IPS-18c (cell line): ENCODE measurements at regions not wholly inside any gene's neighbourhood (a gene's known extent, or its start where the extent isn't known, plus 50 kb on each side); places are given as distances from the start of the nearest gene placed in this dataset.
A peak's percentile ranks its signal among the peaks of the same experiment; 100 is the strongest.
"Not testable (repeated sequence)": the region's sequence is repeated elsewhere in the genome, so short reads cannot be mapped to it uniquely, and the experiment has no call there.

Experiments
- H3K4me3 ChIP-seq: 2 replicates; pipeline ENCODE4 v1.7.0; 2013; ENCODE audit warnings: low read depth, mild to moderate bottlenecking, low read length, moderate library complexity; ENCODE audit not compliant: insufficient read depth
- H3K9me3 ChIP-seq: one replicate; pipeline ENCODE4 v1.6.1; 2013; ENCODE audit warnings: mild to moderate bottlenecking, low read length, moderate library complexity; ENCODE audit not compliant: control insufficient read depth, insufficient read depth

DNA sequence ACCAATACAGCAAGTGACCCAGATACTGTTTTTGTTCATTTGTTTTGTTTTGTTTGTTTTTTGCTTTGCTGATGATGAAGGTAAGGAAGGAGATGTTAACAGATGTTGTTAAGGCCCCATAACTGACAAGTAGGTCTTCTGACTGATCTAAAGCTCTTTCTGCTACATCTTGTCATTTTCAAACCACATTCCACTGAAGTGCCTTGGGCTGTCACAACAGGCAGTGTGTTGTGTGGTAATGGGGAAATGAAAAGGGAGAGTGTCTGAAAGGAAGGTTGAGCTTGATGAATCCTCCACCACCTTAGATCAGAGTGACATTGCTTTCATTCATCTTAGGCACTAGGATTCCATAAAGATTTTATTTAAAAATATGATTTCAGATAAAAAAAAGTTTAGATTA is 479.4 kb upstream of the SYNCRIP start:
- H3K4me3 ChIP-seq = no peak overlapping the region
- H3K9me3 ChIP-seq = peaks cover 2% of the 10 kb centered on the region

DNA sequence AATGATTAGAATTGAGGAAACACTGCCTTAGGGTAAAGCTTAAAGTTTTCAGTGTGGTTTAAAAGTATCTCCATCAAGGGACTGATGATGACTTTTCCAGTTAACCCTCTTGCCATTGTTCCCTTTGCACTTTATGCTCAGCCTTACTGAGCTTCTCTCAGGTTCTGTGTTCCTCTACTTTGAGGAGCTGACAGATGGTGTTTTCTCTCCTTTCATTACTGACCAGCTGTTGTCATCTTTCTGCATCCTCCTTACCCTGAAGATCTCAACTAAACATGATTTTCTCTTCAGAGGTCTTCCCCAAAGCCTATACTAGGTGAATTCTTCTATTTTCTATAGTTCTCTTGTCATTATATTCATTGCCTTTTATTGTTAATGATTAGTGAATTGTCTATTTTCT is 475.6 kb upstream of the SYNCRIP start:
- no peak overlapping the region for H3K4me3 ChIP-seq

DNA sequence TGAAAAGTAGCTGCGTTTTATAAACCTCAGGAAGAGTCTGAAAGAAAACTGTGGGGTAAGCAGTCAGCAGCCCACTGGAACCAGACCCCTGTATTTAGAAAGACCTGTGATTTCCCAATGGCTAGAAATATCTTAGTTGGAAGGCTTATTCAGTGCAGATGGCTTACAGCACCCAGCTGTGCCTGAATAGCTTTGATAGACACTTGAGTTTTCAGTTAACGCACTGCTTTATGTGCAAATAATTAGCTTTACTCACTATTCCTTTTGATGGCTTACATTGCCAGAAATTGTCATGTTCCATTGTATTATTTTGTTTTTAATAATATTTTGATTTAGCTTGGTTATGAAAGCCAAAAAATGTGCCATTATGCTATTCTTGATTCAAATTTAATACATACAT is 465.3 kb upstream of the SYNCRIP start:
- no peak overlapping the region for H3K4me3 ChIP-seq

More for the DNA sequence above, 475.6 kb upstream of the SYNCRIP start:
- peaks cover 2% of the 10 kb centered on the region for H3K9me3 ChIP-seq

DNA sequence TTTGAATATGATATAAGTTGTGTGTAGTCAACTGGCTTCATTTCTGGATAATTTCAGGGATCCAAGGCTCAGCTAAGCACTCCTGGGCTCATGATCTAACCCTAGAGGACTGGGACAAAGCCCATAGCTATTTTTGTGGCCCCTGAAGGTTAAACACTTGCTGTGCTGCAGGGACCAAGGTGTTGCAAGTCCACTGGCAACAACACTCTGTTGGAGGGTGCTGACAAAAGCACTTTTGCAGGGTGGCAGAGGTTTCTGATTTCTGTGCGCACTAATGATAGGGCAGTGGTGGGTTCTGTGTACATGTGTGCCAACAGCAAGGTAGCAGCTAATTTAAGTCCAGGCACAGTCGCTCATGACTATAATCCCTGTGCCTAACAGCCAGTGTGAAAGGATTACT is 445.3 kb upstream of the SYNCRIP start:
- no peak overlapping the region for H3K4me3 ChIP-seq
- no peaks in the 10 kb centered on the region for H3K9me3 ChIP-seq

More for the DNA sequence above, 465.3 kb upstream of the SYNCRIP start:
- no peaks in the 10 kb centered on the region for H3K9me3 ChIP-seq

DNA sequence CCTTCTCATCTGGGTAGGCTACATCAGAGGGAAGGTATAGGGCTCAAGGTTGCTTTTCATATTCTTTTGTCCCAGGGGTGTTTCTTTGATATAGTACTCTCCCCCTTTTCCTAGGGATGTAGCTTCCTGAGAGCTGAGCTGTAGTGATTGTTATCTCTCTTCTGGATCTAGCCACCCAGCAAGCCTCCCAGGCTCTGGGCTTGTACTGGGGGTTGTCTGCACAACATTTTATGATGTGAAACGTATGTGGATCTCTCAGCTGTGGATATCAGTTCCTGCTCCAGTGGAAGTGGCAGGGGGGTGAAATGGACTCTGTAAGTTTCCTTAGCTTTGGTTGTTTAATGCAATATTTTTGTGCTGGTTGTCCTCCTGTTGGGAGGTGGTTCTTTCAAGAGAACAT is 437.3 kb upstream of the SYNCRIP start:
- Histone ChIP-seq H3K4me3 (no peak overlapping the region), H3K9me3 (no peaks in the 10 kb centered on the region)

DNA sequence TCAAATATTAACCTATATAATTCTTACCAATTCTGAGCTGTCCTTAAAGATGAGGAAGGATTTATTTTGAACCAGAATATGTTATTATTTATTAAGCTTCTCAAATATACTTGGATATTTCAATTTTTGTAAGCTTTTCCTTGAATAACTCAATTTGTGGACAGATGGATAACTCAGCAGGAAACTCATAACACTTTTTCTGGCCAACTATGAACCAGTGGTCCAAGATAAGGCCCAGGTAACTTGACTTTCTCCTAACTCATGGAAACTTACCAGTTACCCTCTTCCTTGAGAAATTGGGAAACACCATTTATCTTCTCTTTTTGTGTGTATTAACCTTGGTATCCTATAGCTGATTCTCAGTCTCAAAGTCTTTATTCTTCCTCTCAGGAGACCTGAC is 427.5 kb upstream of the SYNCRIP start:
- H3K9me3 ChIP-seq = no peaks in the 10 kb centered on the region
- H3K4me3 ChIP-seq = no peak overlapping the region

DNA sequence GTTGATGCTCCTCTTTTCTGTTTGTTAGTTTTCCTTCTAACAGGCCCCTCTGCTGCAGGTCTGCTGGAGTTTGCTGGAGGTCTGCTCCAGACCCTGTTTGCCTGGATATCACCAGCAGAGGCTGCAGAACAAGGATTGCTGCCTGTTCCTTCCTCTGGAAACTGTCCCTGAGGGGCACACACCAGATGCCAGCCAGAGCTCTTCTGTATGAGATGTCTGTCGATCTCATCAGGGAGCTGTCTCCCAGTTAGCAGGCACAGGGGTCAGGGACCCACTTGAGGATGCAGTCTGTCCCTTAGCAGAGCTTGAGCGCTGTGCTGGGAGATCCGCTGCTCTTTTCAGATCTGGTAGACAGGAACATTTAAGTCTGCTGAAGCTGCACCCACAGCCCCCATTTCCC is 422.3 kb upstream of the SYNCRIP start:
- H3K9me3 ChIP-seq, H3K4me3 ChIP-seq: not testable (repeated sequence)

DNA sequence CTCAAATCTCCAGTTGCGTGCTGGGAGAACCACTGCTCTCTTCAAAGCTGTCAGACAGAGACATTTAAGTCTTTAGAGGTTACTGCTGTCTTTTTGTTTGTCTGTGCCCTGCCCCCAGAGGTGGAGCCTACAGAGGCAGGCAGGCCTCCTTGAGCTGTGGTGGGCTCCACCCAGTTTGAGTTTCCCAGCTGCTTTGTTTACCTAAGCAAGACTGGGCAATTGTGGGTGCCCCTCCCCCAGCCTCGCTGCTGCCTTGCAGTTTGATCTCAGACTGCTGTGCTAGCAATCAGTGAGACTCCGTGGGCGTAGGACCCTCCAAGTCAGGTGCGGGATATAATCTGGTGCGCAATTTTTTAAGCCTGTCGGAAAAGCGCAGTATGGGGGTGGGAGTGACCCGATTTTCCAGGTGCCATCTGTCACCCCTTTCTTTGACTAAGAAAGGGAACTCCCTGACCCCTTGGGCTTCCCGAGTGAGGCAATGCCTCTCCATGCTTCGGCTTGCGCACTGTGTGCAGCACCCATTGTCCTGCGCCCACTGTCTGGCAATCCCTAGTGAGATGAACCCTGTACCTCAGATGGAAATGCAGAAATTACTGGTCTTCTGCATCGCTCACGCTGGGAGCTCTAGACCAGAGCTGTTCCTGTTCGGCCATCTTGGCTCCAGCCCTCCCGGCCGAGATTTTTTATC is 414.8 kb upstream of the SYNCRIP start:
- H3K4me3 ChIP-seq = peak overlapping the region; percentile 42
- H3K9me3 ChIP-seq = not testable (repeated sequence)

DNA sequence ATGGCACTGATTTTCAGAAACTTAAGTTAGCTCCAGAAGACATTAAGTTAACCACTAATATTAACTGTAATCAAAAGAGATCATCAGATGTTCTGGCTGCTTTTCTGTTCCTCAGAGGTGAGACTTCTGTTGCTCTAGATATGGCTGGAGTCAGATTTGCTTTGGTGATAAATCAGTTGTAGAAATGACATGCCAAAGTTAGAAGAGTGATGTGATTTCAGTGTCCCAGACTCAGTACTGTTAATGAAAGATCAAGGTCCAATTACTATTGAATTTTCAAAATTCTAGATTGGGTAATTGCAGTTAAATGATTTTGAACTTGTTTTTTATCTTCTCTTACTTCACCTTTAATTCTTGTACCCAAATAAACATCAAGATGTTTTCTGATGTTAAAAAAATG is 402.4 kb upstream of the SYNCRIP start:
- H3K9me3 ChIP-seq = no peaks in the 10 kb centered on the region
- H3K4me3 ChIP-seq = no peak overlapping the region

DNA sequence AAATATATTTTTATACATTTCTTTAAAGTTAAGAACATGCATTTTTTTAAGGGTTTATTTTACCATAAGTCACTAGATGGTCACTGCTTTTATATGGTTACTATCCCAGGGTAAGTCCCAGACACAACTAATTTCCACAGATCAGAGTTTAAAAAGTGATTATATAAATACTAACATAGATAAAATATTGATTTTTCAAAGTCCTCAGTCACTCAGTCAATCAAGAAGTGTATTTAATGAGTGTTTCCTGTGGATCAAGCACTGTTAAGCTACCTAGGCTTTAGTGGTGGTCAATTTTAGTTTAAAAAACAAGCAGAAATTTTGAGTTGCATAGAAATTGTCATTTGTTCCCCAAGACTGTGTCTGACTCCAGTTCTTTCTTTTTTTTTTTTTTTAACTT is 399.5 kb upstream of the SYNCRIP start:
- Histone ChIP-seq H3K4me3 (no peak overlapping the region), H3K9me3 (no peaks in the 10 kb centered on the region)

DNA sequence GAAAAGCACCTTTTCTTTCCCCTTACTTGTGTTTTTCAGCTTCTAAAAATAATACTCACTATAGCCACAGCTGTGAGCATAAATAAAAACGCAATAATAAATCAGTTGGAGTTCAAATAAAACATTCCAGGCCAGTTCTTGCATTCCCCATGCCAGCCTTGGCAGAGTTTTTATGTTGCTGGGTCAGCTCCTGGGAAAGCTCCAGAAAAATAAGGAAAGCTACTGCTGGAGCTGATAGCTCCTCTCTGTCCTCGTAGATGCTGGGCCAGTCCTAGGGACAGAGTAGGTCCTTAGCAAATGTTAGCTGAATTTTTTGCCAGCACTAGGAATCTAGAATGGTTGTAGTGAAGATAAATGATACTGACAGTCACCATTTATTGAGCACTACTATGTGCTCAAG is 389.0 kb upstream of the SYNCRIP start:
- Histone ChIP-seq H3K9me3 (no peaks in the 10 kb centered on the region), H3K4me3 (no peak overlapping the region)

DNA sequence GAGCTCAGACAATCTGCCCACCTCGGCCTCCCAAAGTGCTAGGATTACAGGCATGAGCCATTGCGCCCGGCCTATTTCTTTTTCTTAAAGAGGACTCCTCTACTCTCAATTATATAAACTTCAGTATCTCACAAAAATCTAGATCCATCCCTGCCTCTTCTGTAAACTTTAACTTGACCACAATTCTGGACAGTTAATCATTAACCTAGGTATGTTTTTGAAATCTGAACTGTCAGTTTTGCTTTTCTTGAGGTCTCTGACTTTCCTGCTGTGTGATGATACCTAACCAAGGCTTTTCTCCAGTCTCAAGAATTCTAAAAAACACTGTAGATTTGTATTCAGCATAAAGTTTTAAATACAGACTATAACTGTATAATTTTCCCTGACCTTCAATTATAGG is 388.2 kb upstream of the SYNCRIP start:
- Histone ChIP-seq H3K9me3 (no peaks in the 10 kb centered on the region), H3K4me3 (no peak overlapping the region)

DNA sequence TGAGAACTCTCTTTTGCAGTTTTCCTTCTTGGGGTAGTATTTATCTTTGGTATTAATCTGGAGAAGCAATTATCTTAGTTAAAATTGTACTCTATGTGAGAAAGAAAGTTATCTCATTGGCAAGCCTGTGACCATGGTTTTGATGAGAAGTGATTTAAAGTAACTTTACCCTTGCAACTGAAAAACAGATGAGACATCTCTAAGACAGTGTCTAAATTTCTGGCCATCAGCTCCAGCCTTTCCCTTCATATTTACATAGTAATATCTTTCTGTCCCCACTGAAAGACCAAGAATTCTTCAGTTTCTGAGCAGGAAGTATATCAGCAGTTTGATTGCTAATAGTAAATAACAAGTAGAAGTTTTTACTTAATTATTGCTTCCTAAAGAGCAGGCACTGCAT is 386.1 kb upstream of the SYNCRIP start:
- Histone ChIP-seq H3K4me3 (no peak overlapping the region), H3K9me3 (no peaks in the 10 kb centered on the region)

DNA sequence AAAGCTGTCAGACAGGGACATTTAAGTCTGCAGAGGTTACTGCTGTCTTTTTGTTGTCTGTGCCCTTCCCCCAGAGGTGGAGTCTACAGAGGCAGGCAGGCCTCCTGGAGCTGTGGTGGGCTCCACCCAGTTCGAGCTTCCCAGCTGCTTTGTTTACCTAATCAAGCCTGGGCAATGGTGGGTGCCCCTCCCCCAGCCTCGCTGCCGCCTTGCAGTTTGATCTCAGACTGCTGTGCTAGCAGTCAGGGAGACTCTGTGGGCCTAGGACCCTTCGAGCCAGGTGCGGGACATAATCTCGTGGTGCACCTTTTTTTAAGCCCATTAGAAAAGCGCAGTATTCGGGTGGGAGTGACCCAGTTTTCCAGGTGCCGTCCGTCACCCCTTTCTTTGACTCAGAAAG is 384.2 kb upstream of the SYNCRIP start:
- H3K9me3 ChIP-seq, H3K4me3 ChIP-seq: not testable (repeated sequence)

DNA sequence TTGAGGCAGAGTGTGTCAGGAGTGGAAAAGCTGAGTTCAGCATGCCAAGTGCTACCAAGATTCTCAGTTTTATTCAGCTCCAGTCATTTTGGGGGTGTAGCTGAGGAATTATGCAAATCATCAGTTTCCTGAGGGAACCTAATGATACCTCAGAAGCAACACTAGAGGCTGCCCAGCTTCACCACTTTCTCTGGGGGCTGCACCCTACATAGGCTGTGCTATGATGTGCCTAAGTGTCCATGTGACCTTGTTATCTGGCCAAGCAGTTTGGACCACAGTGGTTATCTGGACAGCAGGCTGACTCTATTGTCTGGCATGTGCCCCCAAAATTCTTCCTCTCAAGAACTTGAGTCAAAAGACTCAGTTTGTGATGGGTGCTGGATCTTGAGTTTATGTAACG is 374.6 kb upstream of the SYNCRIP start:
- no peak overlapping the region for H3K4me3 ChIP-seq
- H3K9me3 ChIP-seq = peaks cover 2% of the 10 kb centered on the region

DNA sequence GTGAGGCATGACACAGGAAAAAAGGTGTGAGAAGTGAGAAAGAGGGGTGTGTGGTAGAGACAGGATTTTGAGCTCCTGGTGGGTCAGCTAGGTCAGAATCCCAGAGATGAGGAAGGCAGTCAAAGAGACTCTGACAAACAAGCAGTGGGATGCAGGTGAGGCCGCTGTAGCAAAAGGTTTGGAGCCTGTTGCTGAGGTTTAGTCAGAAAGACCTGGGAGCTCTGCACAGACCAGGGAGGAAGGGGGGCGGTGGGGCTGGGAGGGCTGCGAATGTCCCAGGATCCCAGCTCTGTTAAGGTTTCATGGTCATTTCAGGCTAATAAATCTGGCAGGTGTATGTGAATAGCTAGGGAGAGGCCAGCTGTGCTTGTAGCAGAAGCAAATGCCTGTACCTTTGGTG is 373.9 kb upstream of the SYNCRIP start:
- Histone ChIP-seq H3K4me3 (no peak overlapping the region), H3K9me3 (peaks cover 2% of the 10 kb centered on the region)

DNA sequence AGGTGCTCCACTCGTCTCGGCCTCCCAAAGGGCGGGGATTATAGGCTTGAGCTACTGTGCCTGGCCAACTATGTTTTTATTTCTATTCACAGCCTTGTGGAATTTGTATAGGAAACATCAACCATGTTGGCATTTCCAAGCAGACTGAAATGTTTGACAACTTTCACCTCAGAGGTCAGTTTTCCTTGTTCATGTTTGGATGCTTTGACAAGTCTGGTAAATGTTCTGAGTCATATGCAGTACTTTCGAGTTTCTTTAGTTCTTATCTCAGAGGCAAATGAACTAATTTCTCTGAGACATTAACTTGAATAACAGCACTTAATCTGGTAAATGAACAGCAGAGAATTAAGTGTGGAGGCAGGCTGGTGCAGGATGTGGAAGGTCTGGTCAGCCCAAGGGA is 373.4 kb upstream of the SYNCRIP start:
- Histone ChIP-seq H3K9me3 (peaks cover 2% of the 10 kb centered on the region), H3K4me3 (no peak overlapping the region)

DNA sequence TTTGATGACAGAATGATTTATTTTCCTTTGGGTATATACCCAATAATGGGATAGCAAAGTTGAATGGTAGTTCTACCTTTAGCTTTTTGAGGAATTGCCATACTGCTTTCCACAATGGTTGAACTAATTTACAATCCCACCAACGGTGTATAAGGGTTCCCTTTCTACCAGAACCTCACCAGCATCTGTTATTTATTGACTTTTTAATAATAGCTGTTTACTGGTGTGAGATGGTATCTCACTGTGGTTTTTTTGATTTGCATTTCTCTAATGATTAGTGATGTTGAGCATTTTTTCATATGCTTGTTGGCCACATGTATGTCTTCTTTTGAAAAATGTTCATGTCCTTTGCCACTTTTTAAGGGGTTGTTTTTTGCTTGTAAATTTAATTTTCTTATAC is 370.3 kb upstream of the SYNCRIP start:
- H3K9me3 ChIP-seq, H3K4me3 ChIP-seq: not testable (repeated sequence)
